22Rv1 (cell line): ENCODE measurements at regions not wholly inside any gene's neighbourhood (a gene's known extent, or its start where the extent isn't known, plus 50 kb on each side); places are given as distances from the start of the nearest gene placed in this dataset.

Experiments
- CTCF ChIP-seq: fragments of 450-650 bp; IDR thresholded peaks from 2 replicates; pipeline ENCODE4 v1.5.1; 2017; ENCODE audit warnings: mild to moderate bottlenecking
- ZFX ChIP-seq: fragments of 450-650 bp; IDR thresholded peaks from 2 replicates; pipeline ENCODE4 v1.6.1; 2017; ENCODE audit warnings: antibody characterized with exemption, borderline replicate concordance

DNA sequence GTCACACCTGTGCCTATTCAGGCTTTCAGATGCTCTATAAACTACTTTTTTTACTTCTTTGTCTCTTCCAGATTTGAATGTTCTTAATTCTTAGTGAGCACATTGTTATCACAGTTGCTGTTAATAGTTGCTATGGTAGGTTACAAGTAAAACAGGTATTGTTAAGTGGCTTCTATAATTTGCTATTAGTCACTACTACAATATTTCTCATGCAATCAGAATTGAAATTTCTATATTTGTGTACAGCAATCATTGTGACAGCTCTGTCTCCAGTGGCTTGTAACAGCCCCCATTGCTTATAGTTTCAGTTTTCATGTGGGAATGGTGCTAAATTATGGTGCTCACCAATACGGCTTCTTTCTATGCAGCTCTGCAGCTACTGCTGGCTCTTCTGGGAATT, 318.4 kb upstream of the GOLIM4 start:
- no peak for TF ChIP-seq CTCF
- no peak for TF ChIP-seq ZFX
